ENCODE measurements at regions not wholly inside any gene's neighbourhood (a gene's known extent, or its start where the extent isn't known, plus 50 kb on each side); places are given as distances from the start of the nearest gene placed in this dataset.

DNA sequence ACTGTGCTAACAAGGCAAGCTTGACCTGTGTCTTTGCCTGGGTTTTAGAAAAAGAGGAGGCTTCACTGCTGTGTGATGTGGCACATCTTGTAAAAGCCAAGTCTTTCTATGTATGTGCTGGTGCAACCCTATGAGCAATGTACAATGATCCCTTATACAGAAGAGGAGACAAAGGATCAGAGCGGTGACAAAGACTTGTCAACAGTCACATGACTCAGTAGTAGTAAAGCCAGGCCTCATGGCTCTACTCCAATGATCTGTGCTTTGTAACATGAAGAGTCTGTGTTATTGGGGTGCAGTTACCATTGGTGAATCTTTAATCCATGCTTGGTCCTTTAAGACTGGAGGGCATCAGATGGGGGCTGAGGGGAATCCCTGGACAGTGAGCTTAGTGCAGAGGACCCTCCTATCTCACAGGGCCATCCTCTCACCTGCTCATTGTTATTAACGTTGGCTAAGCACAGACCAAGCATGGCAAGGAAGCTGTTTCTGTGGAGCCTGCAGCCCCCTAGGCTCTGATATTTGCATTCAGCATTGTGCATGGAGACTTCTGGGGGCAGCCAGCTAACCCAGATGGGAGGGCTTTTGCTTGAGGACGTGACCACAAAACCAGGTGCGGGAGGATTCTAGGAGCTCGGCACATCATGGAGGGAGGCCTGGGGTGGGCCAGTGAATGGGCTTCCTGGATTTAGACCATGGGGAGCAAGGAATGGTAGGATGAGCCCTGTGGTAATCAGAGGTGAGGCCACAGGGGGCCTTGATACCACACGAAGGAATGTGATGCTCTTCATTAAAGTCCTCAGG lies 308.8 kb upstream of the ZNF32 start:
- H3K4me3 Mint-ChIP-seq: no peak overlapping the region
- H3K27ac Mint-ChIP-seq: no peak overlapping the region
- ATAC-seq (replicated peaks): no peak
- peaks cover 28% of the 10 kb centered on the region for H3K27me3 Mint-ChIP-seq
- no peaks in the 10 kb centered on the region for H3K36me3 Mint-ChIP-seq (ENCODE audit: low read depth)
- H3K4me1 Mint-ChIP-seq: no peaks in the 10 kb centered on the region
- H3K9me3 Mint-ChIP-seq: peaks cover 5% of the 10 kb centered on the region

DNA sequence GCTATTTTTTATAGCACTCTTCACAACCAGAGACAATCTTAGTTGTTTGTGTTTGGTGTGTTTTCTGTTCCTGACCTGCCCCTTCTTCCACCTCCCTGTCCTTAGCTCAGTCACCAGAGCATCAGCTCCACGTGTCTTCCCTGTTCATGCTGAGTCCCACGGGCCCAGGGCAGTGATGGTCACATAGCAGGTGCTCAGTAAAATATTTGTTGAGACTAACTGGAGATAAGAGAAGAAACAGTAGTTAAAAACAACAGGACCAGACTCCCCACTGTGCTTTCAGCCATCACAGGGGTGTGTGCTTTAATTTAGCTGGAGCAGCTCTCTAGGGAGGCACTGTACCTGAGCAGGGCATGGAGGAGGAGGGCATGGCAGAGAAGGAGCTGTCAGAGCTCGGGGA lies 307.3 kb upstream of the ZNF32 start:
- H3K4me1 Mint-ChIP-seq: no peaks in the 10 kb centered on the region
- no peak overlapping the region for H3K27ac Mint-ChIP-seq
- ATAC-seq (replicated peaks): no peak
- H3K27me3 Mint-ChIP-seq: peaks cover 33% of the 10 kb centered on the region
- peaks cover 5% of the 10 kb centered on the region for H3K9me3 Mint-ChIP-seq
- H3K36me3 Mint-ChIP-seq (ENCODE audit: low read depth): no peaks in the 10 kb centered on the region
- no peak overlapping the region for H3K4me3 Mint-ChIP-seq

DNA sequence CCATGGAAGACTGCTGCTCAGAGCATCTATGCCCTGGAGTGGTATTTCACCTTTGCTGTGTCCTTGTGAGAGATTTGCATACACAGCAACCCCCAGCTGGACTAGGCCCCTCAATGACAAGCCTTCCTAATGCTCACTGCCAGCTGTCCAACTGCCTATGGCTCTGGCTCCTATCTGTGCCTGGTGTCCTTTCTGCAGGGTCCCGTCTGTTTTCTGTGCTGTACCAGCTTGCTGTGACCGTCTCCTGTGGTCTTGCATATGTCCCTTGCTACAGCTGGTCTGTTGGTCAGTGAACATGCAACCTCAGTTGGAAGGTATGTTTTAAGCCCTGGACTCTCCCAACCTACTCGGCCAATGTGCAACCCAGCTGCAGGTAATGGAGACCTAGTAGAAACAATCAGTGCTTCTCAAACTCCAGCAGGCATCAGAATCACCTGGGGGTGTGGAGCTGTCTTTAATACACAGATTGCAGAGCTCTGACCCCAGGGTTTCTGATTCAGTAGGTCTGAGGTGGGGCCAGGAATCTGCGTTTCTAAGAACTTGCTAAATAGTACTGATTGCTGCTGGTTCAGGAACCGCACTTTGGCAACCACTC lies 306.4 kb upstream of the ZNF32 start:
- no peaks in the 10 kb centered on the region for H3K36me3 Mint-ChIP-seq (ENCODE audit: low read depth)

DNA sequence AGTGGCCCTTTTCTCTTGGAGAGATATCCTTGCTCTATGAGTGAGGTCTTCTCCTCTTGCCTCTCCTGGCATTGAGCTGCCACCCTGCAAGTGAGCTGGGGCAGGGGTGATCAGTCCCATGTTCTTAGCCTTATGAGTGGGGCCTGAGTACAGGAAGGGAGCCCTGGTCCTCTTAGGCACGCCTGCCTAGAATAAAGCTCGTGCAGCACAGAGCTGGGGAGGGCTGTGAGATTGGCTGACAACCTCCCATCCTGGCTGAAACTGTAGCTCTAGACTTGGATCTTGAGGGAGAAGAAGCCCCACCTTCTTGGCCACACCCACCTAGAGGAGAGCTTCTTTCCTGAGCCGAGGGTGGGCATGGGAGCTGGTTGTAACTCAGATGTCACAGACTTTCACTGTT lies 305.0 kb upstream of the ZNF32 start:
- no peaks in the 10 kb centered on the region for H3K4me1 Mint-ChIP-seq
- H3K27me3 Mint-ChIP-seq: peaks cover 33% of the 10 kb centered on the region
- no peaks in the 10 kb centered on the region for H3K36me3 Mint-ChIP-seq (ENCODE audit: low read depth)
- H3K4me3 Mint-ChIP-seq: no peak overlapping the region
- peaks cover 5% of the 10 kb centered on the region for H3K9me3 Mint-ChIP-seq
- no peak overlapping the region for H3K27ac Mint-ChIP-seq
- no peak for ATAC-seq (replicated peaks)

More for the DNA sequence above, 306.4 kb upstream of the ZNF32 start:
- Mint-ChIP-seq H3K27me3 (peaks cover 37% of the 10 kb centered on the region), H3K9me3 (peaks cover 5% of the 10 kb centered on the region), H3K4me1 (no peaks in the 10 kb centered on the region), H3K4me3 (no peak overlapping the region), H3K27ac (no peak overlapping the region)
- no peak for ATAC-seq (replicated peaks)

DNA sequence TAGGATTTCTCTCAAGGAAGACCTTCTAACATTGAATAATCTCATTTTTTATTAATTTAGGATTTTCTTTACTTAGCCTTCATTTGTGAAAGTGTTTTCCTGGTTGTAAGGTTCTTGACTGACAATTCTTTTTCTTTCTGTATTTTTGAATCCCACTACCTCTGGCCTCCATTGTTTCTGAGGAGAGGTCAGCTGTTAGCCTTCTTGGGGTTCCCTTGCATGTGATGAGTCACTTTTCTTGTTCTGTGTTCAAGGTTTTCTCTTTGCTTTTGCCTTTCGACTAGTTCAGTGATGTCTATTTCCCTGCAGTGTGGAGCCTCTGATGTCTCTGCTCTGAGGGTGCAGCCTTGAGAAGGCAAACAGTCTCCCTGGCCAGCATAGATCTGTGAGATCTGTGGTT lies 304.1 kb upstream of the ZNF32 start:
- H3K4me3 Mint-ChIP-seq: no peak overlapping the region

DNA sequence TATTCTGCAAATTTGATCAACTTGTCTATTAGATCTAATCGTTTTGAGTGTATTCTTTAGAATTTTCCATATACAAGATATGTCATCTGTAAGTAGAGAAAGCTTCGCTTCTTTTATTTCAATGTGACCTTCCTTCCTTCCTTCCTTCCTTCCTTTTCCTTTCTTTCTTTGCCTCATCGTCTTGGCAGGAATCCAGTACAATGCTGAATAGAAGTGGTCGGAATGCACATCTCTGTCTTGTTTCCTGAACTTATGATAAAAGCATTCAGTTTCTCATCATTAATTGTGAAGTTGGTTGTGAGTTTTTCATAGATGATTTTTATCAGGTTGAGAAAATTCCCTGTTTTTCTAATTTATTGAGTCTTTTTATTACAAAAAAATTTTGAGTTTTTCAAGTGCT lies 300.7 kb upstream of the ZNF32 start:
- Mint-ChIP-seq H3K27me3 (peaks cover 27% of the 10 kb centered on the region), H3K36me3 (ENCODE audit: low read depth) (no peaks in the 10 kb centered on the region), H3K27ac (no peak overlapping the region), H3K4me1 (no peaks in the 10 kb centered on the region), H3K9me3 (peaks cover 5% of the 10 kb centered on the region), H3K4me3 (no peak overlapping the region)
- ATAC-seq (replicated peaks): no peak

More for the DNA sequence above, 304.1 kb upstream of the ZNF32 start:
- ATAC-seq (replicated peaks): no peak
- no peaks in the 10 kb centered on the region for H3K4me1 Mint-ChIP-seq
- no peak overlapping the region for H3K27ac Mint-ChIP-seq
- H3K9me3 Mint-ChIP-seq: peaks cover 5% of the 10 kb centered on the region
- H3K36me3 Mint-ChIP-seq (ENCODE audit: low read depth): no peaks in the 10 kb centered on the region
- peaks cover 33% of the 10 kb centered on the region for H3K27me3 Mint-ChIP-seq

DNA sequence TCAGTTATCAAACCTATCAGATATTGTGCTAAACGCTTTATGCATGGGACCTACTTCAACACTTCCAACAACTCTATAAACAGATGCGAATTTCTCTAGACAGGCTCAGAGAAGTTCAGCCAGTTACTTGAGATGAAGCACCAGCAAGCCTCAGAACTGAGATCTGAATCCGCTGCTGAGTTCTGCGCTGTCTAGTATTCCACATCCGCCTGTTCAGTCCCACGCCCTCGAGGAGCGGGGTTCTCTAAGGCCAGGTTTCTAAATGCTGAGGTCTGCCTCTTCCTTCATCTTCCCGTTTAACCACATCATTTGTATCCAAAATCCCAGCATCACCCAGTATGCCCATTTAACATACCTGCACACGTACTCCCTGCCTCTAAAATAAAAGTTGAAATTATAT lies 297.8 kb upstream of the ZNF32 start:
- Mint-ChIP-seq H3K27ac (no peak overlapping the region), H3K27me3 (peaks cover 17% of the 10 kb centered on the region), H3K4me1 (no peaks in the 10 kb centered on the region), H3K36me3 (ENCODE audit: low read depth) (no peaks in the 10 kb centered on the region), H3K9me3 (no peaks in the 10 kb centered on the region), H3K4me3 (no peak overlapping the region)
- no peak for ATAC-seq (replicated peaks)

DNA sequence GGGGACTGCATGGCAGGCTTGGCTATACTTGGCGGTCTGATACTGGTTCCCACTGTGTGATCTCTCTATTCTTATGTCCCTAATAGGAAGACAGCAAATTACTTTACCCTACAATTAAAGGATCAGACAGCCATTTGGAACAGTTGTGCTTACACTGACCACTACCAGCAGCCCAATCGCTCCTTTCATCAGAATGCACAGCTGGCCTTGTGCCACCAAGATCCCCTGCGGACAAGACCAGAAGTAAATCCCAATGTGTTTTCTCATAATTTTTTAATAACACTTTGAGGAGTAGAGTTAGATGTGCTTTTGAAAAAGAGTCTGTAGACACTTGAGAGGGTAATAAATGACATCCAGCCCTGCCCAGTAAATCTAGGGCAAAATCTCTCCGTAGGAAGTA lies 297.2 kb upstream of the ZNF32 start:
- ATAC-seq (replicated peaks): no peak
- no peak overlapping the region for H3K4me3 Mint-ChIP-seq
- H3K9me3 Mint-ChIP-seq: no peaks in the 10 kb centered on the region
- no peak overlapping the region for H3K27ac Mint-ChIP-seq
- H3K27me3 Mint-ChIP-seq: peaks cover 15% of the 10 kb centered on the region
- H3K4me1 Mint-ChIP-seq: no peaks in the 10 kb centered on the region
- H3K36me3 Mint-ChIP-seq (ENCODE audit: low read depth): no peaks in the 10 kb centered on the region

DNA sequence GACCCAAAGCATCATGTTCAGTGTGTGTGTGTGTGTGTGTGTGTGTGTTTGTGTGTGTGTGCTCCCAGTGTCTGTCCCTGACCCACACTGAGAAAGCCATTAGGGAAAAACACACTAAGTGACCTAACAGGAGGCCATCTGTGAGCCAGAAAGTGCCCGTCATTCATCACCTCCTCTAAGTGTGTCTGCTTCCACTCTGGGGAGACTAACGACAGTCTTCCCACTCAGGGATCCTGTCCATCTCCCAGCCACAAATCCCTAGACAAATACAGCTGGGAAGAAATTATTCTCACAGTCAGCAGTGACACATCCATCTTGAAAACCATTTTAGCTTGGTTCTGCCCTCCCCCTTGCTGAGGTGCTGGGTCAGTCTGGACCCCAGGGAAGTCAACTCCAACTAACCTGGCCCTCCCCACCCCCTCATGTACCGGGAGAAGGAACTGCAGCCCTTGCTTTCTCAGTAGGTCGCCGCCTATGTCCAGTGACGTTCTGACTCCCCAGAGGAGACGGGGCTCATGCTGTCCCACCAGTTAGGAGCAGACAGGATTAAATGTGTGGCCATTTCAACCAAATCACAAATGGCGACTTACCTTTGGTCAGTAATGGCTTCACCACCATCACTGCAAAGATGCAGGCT lies 296.5 kb upstream of the ZNF32 start:
- Mint-ChIP-seq H3K27me3 (peaks cover 12% of the 10 kb centered on the region), H3K9me3 (no peaks in the 10 kb centered on the region)

DNA sequence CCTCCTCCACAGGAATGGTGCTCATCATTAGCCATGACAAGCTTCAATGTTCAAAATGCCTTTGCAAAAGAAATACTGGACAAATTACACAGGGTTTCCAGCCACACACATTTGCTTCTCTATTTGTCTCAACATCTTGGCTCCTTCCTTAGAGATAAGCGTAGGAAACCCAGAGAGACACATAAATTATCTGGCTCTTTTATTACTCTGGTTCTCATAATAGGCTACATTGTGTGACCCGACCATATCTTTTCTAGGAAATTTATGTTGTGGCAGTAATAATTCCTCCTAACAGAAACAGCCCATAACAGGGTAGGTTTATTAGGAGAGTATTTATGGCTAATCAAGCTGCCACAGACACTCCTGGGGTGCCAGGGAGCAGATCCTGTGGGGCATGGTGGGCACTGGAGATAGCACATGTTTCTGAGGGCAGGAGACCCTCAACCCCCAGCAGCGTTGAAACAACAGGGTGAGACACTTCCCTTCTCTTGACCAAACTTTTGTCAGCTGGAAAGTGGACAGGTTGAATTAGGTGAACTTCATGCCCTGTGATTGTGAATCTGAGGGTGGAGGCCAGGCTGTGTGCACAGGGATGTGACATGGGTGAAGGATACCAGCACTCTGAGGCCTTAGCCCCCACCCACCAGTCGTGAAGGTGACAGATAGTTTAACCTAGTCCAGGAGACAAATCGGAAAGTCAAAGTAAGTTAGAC lies 295.9 kb upstream of the ZNF32 start:
- H3K4me1 Mint-ChIP-seq: no peaks in the 10 kb centered on the region
- no peaks in the 10 kb centered on the region for H3K36me3 Mint-ChIP-seq (ENCODE audit: low read depth)
- no peaks in the 10 kb centered on the region for H3K9me3 Mint-ChIP-seq
- H3K27ac Mint-ChIP-seq: no peak overlapping the region
- no peak overlapping the region for H3K4me3 Mint-ChIP-seq
- no peak for ATAC-seq (replicated peaks)
- H3K27me3 Mint-ChIP-seq: peaks cover 11% of the 10 kb centered on the region

More for the DNA sequence above, 296.5 kb upstream of the ZNF32 start:
- no peaks in the 10 kb centered on the region for H3K36me3 Mint-ChIP-seq (ENCODE audit: low read depth)
- no peak overlapping the region for H3K4me3 Mint-ChIP-seq
- no peaks in the 10 kb centered on the region for H3K4me1 Mint-ChIP-seq
- ATAC-seq (replicated peaks): no peak
- no peak overlapping the region for H3K27ac Mint-ChIP-seq

DNA sequence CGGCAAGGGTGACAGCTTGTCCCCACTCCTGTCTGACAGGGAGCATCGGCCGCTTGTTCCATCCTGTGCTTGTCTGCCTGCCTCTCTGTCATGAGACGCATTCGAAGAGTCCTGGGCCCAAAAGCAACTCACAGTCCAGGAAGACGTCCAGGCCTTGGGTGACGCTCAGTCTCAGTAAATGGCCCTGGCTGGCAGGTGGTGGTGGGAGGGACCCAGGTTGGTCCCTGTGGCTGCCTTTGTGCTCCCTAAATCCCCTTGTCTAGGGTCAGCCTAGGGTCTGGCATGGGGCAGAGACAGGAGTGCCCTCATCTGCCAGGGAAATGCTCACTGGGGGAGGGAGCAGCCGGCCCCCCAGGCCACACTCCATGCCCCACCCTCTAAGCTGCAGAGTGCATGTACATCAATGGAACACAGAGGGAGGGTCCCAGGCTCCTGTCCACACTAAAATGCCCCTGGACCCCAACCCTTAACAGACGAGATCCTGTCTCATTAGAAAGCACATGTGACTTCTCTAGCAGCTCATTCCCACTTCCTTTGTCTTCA lies 295.2 kb upstream of the ZNF32 start:
- no peak for ATAC-seq (replicated peaks)

DNA sequence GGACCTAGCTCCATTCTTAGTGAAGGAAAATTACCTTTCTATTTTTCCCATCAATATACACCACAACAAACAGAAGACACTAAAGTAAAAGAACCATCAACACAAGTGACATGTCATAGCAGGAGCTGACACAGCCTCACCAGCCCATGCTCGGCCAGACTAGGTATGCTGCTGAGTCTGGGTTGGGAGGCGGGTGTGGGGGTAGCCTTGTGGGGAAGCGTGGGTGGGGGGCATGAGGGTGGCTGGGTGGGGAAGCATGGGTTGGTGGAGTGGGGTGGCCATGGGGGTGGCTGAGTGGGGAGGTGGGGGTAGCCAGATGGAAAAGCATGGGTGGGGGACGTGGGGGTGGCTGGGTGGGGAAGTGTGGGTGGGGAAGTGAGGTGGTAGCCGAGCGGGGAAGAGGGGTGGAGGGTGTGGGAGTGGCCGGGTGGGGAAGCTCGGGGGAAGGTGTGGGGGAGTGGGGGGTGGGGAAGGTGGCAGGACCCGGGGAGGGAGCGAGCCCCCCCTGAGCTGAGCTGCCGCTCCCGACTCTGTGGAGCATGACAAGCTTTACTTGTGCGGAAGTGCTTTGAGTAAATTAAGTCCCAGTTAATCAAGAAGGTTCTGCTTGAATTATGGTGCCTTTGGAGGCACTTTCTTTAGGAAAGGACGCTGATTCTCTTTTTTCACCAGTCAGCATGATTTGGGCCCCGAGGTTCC lies 294.6 kb upstream of the ZNF32 start:
- H3K9me3 Mint-ChIP-seq: no peaks in the 10 kb centered on the region
- peaks cover 11% of the 10 kb centered on the region for H3K27me3 Mint-ChIP-seq
- ATAC-seq (replicated peaks): no peak
- H3K36me3 Mint-ChIP-seq (ENCODE audit: low read depth): no peaks in the 10 kb centered on the region
- H3K4me3 Mint-ChIP-seq: no peak overlapping the region
- H3K27ac Mint-ChIP-seq: no peak overlapping the region
- H3K4me1 Mint-ChIP-seq: no peaks in the 10 kb centered on the region

More for the DNA sequence above, 295.2 kb upstream of the ZNF32 start:
- no peaks in the 10 kb centered on the region for H3K9me3 Mint-ChIP-seq
- no peaks in the 10 kb centered on the region for H3K36me3 Mint-ChIP-seq (ENCODE audit: low read depth)
- H3K27ac Mint-ChIP-seq: no peak overlapping the region
- H3K4me3 Mint-ChIP-seq: no peak overlapping the region
- peaks cover 11% of the 10 kb centered on the region for H3K27me3 Mint-ChIP-seq
- no peaks in the 10 kb centered on the region for H3K4me1 Mint-ChIP-seq

DNA sequence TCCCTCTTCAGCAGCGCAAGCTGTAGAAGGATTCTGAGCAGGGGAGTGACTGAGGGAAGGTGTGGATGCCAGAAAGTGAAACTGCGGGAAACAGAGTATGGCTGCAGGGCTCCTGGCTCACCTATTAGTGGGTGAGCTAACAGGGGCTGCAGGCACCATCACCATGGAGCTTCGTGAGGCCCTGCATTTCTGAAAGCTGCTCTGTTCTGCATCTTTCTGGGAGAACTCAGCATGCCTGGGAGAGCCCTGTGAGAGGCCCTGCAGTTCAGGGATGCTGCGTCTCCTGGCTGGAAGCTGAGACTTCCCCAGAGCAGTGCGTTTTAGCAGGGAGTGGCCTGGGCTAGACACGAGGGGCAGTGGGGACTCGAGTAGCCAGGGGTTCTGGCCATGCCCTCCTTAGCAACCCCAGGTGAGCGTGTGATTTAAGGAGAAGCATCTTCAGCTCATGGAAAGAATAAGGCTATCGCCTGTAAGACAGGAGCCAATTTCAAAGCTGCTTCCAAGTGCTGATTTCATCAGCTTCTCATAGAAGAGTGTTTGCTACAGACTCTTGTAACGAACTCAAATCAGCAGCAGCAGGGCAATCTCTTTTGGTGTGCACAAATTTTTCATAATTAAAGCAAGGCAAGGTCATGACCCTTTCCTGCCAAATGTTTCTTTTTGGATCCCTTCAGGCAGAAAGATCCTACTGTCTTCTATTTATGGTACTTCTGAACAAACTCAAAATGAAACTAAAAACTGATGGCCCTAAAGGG lies 293.6 kb upstream of the ZNF32 start:
- H3K27me3 Mint-ChIP-seq: peaks cover 11% of the 10 kb centered on the region
- no peak overlapping the region for H3K27ac Mint-ChIP-seq
- no peak for ATAC-seq (replicated peaks)
- no peak overlapping the region for H3K4me3 Mint-ChIP-seq
- H3K4me1 Mint-ChIP-seq: no peaks in the 10 kb centered on the region
- no peaks in the 10 kb centered on the region for H3K36me3 Mint-ChIP-seq (ENCODE audit: low read depth)
- H3K9me3 Mint-ChIP-seq: no peaks in the 10 kb centered on the region

All from activated T-helper 17 cell treated with anti-CD3 and anti-CD28 coated beads, Interleukin-2, amount 50 U/mL, for 72 hours (primary cell).